ENCODE measurements at regions not wholly inside any gene's neighbourhood (a gene's known extent, or its start where the extent isn't known, plus 50 kb on each side); places are given as distances from the start of the nearest gene placed in this dataset.

DNA sequence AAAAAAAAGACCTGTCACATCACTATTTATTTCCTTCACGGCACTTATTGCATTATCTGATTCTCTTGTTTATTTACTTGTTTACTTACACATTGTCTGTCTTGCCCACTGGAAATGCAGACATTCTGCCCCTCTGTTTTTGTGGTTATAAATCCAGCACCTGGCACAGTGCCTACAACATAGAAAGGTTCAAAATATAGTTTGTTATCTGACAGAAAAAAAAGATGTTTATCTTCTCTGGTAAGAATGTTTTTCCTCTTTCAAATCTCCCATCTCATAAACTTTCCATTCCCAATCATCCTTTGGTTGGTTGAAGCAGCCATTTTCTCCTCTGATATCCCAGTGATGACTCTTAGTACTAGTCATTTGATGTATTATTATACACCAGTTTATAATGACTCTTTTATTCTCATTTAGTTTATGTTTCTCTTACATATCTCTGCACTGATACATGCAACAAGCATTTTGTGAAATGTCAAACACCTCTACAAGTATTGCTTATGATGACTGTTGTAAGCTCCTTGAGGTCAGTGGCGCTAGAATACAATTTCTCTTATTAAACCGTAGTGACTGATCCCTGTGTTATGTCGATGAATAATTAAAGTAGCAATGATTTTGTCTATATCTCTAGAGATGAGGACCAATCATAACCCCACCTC lies 398.4 kb upstream of the TBL1XR1 start:
- TF ChIP-seq POLR2A (IDR thresholded peaks at IDR 0.05; ENCODE audit: low read depth, low read length): no peak
- TF ChIP-seq JUN (IDR thresholded peaks at IDR 0.05; ENCODE audit: borderline replicate concordance, insufficient read depth, insufficient read length, low read depth): no peak
- TF ChIP-seq, protein P1, sequence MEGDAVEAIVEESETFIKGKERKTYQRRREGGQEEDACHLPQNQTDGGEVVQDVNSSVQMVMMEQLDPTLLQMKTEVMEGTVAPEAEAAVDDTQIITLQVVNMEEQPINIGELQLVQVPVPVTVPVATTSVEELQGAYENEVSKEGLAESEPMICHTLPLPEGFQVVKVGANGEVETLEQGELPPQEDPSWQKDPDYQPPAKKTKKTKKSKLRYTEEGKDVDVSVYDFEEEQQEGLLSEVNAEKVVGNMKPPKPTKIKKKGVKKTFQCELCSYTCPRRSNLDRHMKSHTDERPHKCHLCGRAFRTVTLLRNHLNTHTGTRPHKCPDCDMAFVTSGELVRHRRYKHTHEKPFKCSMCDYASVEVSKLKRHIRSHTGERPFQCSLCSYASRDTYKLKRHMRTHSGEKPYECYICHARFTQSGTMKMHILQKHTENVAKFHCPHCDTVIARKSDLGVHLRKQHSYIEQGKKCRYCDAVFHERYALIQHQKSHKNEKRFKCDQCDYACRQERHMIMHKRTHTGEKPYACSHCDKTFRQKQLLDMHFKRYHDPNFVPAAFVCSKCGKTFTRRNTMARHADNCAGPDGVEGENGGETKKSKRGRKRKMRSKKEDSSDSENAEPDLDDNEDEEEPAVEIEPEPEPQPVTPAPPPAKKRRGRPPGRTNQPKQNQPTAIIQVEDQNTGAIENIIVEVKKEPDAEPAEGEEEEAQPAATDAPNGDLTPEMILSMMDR (IDR thresholded peaks at IDR 0.05; ENCODE audit: extremely low read depth in 1 of 2, insufficient read depth in 1 of 2, low read depth in 1 of 2, low read length in 2 of 2): no peak
